PC-9 (cell line): ENCODE measurements at regions not wholly inside any gene's neighbourhood (a gene's known extent, or its start where the extent isn't known, plus 50 kb on each side); places are given as distances from the start of the nearest gene placed in this dataset.

ENCODE experiments used
- BruUV-seq: library from RNA; stranded (reverse); fragments of 400-500 nt; replicated peaks from 2 replicates; lab custom pipeline; 2021; lab: Mats Ljungman, UMichigan
- CTCF ChIA-PET: fragments of 300-600 bp; sonication (Branson Sonifier 250); formaldehyde crosslinking; loops from one replicate; lab custom pipeline; 2022; ENCODE audit warnings: antibody characterized with exemption; lab: Charles Lee
- POLR2A ChIA-PET: fragments of 300-600 bp; sonication (Branson Sonifier 250); formaldehyde crosslinking; loops from one replicate; lab custom pipeline; 2022; ENCODE audit warnings: antibody characterized with exemption; ENCODE audit not compliant: unreplicated experiment; lab: Charles Lee
- DNase-seq, 2 experiments: peaks; one replicate each; pipeline versions ENCODE4 v3.0.0 to v3.0.0-alpha.2; 2015 to 2022; ENCODE audit warnings: mixed read lengths in 1 of 2
- H2AFZ ChIP-seq: fragments of 200-600 bp; sonication (generic); 2 replicates; pipeline ENCODE4 v1.8.1; 2017; ENCODE audit warnings: antibody characterized with exemption
- H3F3A ChIP-seq: fragments of 200-600 bp; sonication (generic); 2 replicates; pipeline ENCODE4 v1.8.1; 2017; ENCODE audit warnings: antibody characterized with exemption, mild to moderate bottlenecking, low read depth; ENCODE audit not compliant: insufficient read depth
- H3K27ac ChIP-seq: fragments of 200-600 bp; sonication (generic); 2 replicates; pipeline ENCODE4 v1.6.1; 2016; ENCODE audit warnings: mixed run types
- H3K27me3 ChIP-seq: fragments of 200-600 bp; sonication (generic); 2 replicates; pipeline ENCODE4 v1.6.1; 2016; ENCODE audit warnings: low read depth, mixed run types; ENCODE audit not compliant: insufficient read depth
- H3K36me3 ChIP-seq: fragments of 200-600 bp; sonication (generic); 2 replicates; pipeline ENCODE4 v1.6.1; 2016; ENCODE audit warnings: low read depth, mixed run types
- H3K4me1 ChIP-seq: fragments of 200-600 bp; sonication (generic); replicated peaks from 2 replicates; pipeline ENCODE4 v1.6.1; 2016; ENCODE audit warnings: mixed run types; ENCODE audit not compliant: insufficient read depth
- H3K4me2 ChIP-seq: fragments of 200-600 bp; sonication (generic); 2 replicates; pipeline ENCODE4 v1.6.1; 2017; ENCODE audit warnings: mixed run types
- H3K4me3 ChIP-seq: fragments of 200-600 bp; sonication (generic); 2 replicates; pipeline ENCODE4 v1.6.1; 2016; ENCODE audit warnings: mixed run types
- H3K79me2 ChIP-seq: fragments of 200-600 bp; sonication (generic); 2 replicates; pipeline ENCODE4 v1.6.1; 2017; ENCODE audit warnings: low read depth, mixed run types
- H3K9me2 ChIP-seq: fragments of 200-600 bp; sonication (generic); 2 replicates; pipeline ENCODE4 v1.8.1; 2017; ENCODE audit warnings: mild to moderate bottlenecking; ENCODE audit not compliant: insufficient read depth
- H3K9me3 ChIP-seq: fragments of 200-600 bp; sonication (generic); 2 replicates; pipeline ENCODE4 v1.8.1; 2016; ENCODE audit warnings: low read depth; ENCODE audit not compliant: insufficient read depth
- H4K20me1 ChIP-seq: fragments of 200-600 bp; sonication (generic); 2 replicates; pipeline ENCODE4 v1.8.1; 2017; ENCODE audit not compliant: insufficient read depth
- CTCF ChIP-seq: fragments of 200-600 bp; sonication (generic); conservative IDR thresholded peaks from 2 replicates; pipeline ENCODE4 v1.6.1; 2017; ENCODE audit warnings: mixed run types, antibody characterized with exemption, mild to moderate bottlenecking, moderate library complexity
- EZH2 ChIP-seq: fragments of 200-600 bp; sonication (generic); IDR thresholded peaks from 2 replicates; pipeline ENCODE4 v1.8.0; 2017; ENCODE audit warnings: antibody characterized with exemption, low read depth
- intact Hi-C: fragments of 100-400 bp; cut with micrococcal nuclease; formaldehyde crosslinking; loops from one replicate; pipeline ENCODE4 v1.10.0; 2022; ENCODE audit not compliant: unreplicated experiment

GRCh38 chr12:30025317-30025716 is 241.6 kb upstream of the TMTC1 start:
- no peak for TF ChIP-seq EZH2
- TF ChIP-seq CTCF, result no peak
- CTCF ChIA-PET, result no interaction called here
- H2AFZ ChIP-seq, result no peak overlapping the region
- H3K79me2 ChIP-seq, result no peaks in the 10 kb centered on the region
- H3K9me2 ChIP-seq, result no peaks in the 10 kb centered on the region
- no peak for DNase-seq
- H3K4me3 ChIP-seq, result no peak overlapping the region
- H3K27ac ChIP-seq, result no peak overlapping the region
- no peaks in the 10 kb centered on the region for H3K36me3 ChIP-seq
- H3K9me3 ChIP-seq, result peaks cover 4% of the 10 kb centered on the region; the same call in 1 of the 2 replicates
- POLR2A ChIA-PET, result no interaction called here
- intact Hi-C loops, result no loop called here
- peaks cover 18% of the 10 kb centered on the region for H3K4me1 ChIP-seq
- peaks cover 8% of the 10 kb centered on the region for H3F3A ChIP-seq
- H4K20me1 ChIP-seq, result no peaks in the 10 kb centered on the region
- H3K27me3 ChIP-seq, result no peaks in the 10 kb centered on the region
- no peak overlapping the region for H3K4me2 ChIP-seq
- no TSS peak for BruUV-seq

GRCh38 chr12:30023186-30023585 is 239.4 kb upstream of the TMTC1 start:
- Histone ChIP-seq H3K27me3 (no peaks in the 10 kb centered on the region), H3K4me3 (no peak overlapping the region), H3K27ac (no peak overlapping the region), H3K4me1 (peaks cover 18% of the 10 kb centered on the region), H3K9me3 (no peaks in the 10 kb centered on the region; the same call in 1 of the 2 replicates), H3F3A (peaks cover 8% of the 10 kb centered on the region), H4K20me1 (no peaks in the 10 kb centered on the region), H3K9me2 (no peaks in the 10 kb centered on the region), H3K4me2 (no peak overlapping the region), H3K79me2 (no peaks in the 10 kb centered on the region), H2AFZ (no peak overlapping the region), H3K36me3 (no peaks in the 10 kb centered on the region)
- TF ChIP-seq EZH2 (no peak), CTCF (no peak)
- POLR2A ChIA-PET, result no interaction called here
- no TSS peak for BruUV-seq
- no peak for DNase-seq
- CTCF ChIA-PET, result no interaction called here
- intact Hi-C loops, result no loop called here

GRCh38 chr12:30021051-30021833 is 237.5 kb upstream of the TMTC1 start:
- Histone ChIP-seq H3K27me3 (no peaks in the 10 kb centered on the region), H4K20me1 (no peaks in the 10 kb centered on the region), H3K79me2 (no peaks in the 10 kb centered on the region), H2AFZ (no peak overlapping the region), H3K27ac (no peak overlapping the region), H3K4me1 (peaks cover 2% of the 10 kb centered on the region; the same call in 1 of the 2 replicates), H3K36me3 (no peaks in the 10 kb centered on the region), H3K4me3 (no peak overlapping the region), H3F3A (no peaks in the 10 kb centered on the region), H3K9me3 (no peaks in the 10 kb centered on the region; the same call in 1 of the 2 replicates), H3K4me2 (no peak overlapping the region), H3K9me2 (no peaks in the 10 kb centered on the region)
- DNase-seq, result no peak
- intact Hi-C loops, result no loop called here
- ChIA-PET CTCF (no interaction called here), POLR2A (no interaction called here)
- no peak for TF ChIP-seq EZH2
- TF ChIP-seq CTCF, result no peak
- no TSS peak for BruUV-seq
